Left lung (tissue), 4 donors: ENCODE measurements at regions not wholly inside any gene's neighbourhood (a gene's known extent, or its start where the extent isn't known, plus 50 kb on each side); places are given as distances from the start of the nearest gene placed in this dataset.

Experiments used
- ATAC-seq: fragments of 200-7000 bp; cut with Tn5 transposase; one replicate; pipeline ENCODE4 v1.9.1; 2020; ENCODE audit warnings: moderate library complexity
- DNase-seq, 4 donors: peaks; one replicate each; pipeline ENCODE4 v3.0.0-alpha.2; 2013 to 2020
- H3K27ac ChIP-seq, 2 donors: fragments of 200-600 bp; sonication (generic) in 1 of 2; one replicate each; pipeline versions ENCODE4 v1.5.0 to v1.8.0; 2020 to 2021
- H3K27me3 ChIP-seq, 2 donors: fragments of 200-600 bp; sonication (generic) in 1 of 2; one replicate each; pipeline versions ENCODE4 v1.5.0 to v1.8.0; 2020 to 2021
- H3K36me3 ChIP-seq, 2 donors: fragments of 200-600 bp; sonication (generic) in 1 of 2; one replicate each; pipeline versions ENCODE4 v1.5.0 to v1.8.0; 2020 to 2021
- H3K4me1 ChIP-seq, 2 donors: fragments of 200-600 bp; one replicate each; pipeline ENCODE4 v1.8.0; 2021
- H3K4me3 ChIP-seq, 2 donors: fragments of 200-600 bp; sonication (generic) in 1 of 2; one replicate each; pipeline versions ENCODE4 v1.5.0 to v1.8.0; 2020 to 2021; ENCODE audit warnings: mild to moderate bottlenecking in 1 of 2
- H3K9me3 ChIP-seq, 2 donors: fragments of 200-600 bp; sonication (generic) in 1 of 2; one replicate each; pipeline versions ENCODE4 v1.5.0 to v1.8.0; 2020 to 2021
- intact Hi-C, 2 donors: fragments of 100-400 bp; cut with DNase I; formaldehyde crosslinking; loops; one replicate each; pipeline versions ENCODE4 v1.11.2 to v1.14.2; 2022
- TF ChIP-seq, protein P1 (sequence below), 2 donors: fragments of 200-600 bp; sonication (generic) in 1 of 2; IDR thresholded peaks; one replicate each; pipeline versions ENCODE4 v1.5.0 to v1.8.0; 2021; ENCODE audit warnings: antibody characterized with exemption in 2 of 2
- donor health status: DM: no; HTN: yes; CAD: no.
- donor health status: DM: no; HTN: no; CAD: no.

- Histone ChIP-seq H3K4me3 (no peak overlapping the region), H3K36me3 (no peaks in the 10 kb centered on the region), H3K9me3 (no peaks in the 10 kb centered on the region), H3K27ac (no peak overlapping the region), H3K27me3 (no peaks in the 10 kb centered on the region), H3K4me1 (no peaks in the 10 kb centered on the region)
- intact Hi-C loops, result no loop called here
- no peak for ATAC-seq
- TF ChIP-seq, protein P1, sequence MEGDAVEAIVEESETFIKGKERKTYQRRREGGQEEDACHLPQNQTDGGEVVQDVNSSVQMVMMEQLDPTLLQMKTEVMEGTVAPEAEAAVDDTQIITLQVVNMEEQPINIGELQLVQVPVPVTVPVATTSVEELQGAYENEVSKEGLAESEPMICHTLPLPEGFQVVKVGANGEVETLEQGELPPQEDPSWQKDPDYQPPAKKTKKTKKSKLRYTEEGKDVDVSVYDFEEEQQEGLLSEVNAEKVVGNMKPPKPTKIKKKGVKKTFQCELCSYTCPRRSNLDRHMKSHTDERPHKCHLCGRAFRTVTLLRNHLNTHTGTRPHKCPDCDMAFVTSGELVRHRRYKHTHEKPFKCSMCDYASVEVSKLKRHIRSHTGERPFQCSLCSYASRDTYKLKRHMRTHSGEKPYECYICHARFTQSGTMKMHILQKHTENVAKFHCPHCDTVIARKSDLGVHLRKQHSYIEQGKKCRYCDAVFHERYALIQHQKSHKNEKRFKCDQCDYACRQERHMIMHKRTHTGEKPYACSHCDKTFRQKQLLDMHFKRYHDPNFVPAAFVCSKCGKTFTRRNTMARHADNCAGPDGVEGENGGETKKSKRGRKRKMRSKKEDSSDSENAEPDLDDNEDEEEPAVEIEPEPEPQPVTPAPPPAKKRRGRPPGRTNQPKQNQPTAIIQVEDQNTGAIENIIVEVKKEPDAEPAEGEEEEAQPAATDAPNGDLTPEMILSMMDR (IDR thresholded peaks at IDR 0.05), result no peak
- DNase-seq, result no peak
Measured at GRCh38 chr4:160869899-160870298, 1293.9 kb downstream of the FSTL5 start.

DNA sequence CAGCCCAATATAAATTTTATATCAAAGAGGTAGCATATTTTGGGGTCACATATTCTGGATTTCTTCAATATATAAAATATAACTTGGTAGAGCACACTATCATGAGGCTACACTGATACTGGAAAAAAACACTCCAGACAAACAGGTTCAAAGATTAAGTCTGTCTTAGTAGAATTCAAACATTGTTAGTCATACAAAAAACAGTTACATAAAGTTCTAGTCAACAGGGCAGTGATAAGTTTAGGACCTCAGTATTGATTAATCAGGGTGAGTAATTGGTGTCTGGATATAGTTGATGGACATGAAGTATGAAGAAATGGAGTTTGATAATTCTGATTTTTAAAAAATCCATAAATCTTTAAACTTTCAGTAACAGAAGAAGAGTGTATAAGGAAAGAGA is 1291.3 kb downstream of the FSTL5 start:
- TF ChIP-seq, protein P1 (IDR thresholded peaks at IDR 0.05), result no peak
- intact Hi-C loops, result no loop called here
- Histone ChIP-seq H3K27me3 (no peaks in the 10 kb centered on the region), H3K4me1 (no peaks in the 10 kb centered on the region), H3K36me3 (no peaks in the 10 kb centered on the region), H3K9me3 (no peaks in the 10 kb centered on the region), H3K4me3 (no peak overlapping the region), H3K27ac (no peak overlapping the region)
- DNase-seq, result no peak
- ATAC-seq, result no peak

DNA sequence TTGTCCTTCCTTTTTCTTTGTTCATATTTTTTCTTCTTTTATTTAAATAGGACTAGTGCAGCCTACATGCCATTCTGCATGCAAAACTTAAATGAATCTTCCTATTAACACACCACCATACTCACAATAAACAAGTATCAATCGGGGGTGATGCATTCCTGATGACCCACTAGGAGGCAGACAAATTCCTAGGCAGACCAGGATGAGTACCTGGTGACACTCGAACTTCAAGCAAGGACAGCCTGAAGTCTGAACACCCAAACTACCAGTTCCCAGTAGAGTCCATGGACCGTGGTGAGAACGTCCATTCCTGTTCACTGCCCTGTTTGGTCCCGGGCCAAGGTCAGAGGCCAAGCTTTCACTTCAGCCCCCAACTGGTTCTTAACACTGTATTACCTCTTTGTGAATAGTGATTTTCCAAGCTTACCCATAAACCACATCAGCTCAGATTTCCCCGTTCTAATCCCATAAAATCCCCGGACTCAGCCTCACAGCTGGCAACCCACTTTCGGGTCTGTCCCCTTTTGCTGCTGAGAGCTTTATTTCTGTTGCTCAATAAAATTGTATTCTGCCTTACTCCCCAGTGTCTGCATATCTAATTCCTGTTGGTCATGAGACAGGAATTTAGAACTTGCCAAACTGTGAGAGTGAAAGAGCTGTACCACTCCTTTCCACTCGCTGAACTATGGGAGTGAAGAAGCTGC is 1286.6 kb downstream of the FSTL5 start:
- Histone ChIP-seq H3K9me3 (no peaks in the 10 kb centered on the region), H3K27ac (no peak overlapping the region), H3K36me3 (no peaks in the 10 kb centered on the region), H3K27me3 (no peaks in the 10 kb centered on the region), H3K4me3 (no peak overlapping the region), H3K4me1 (no peaks in the 10 kb centered on the region)
- ATAC-seq, result no peak
- TF ChIP-seq, protein P1 (IDR thresholded peaks at IDR 0.05), result no peak
- no peak for DNase-seq
- intact Hi-C loops, result no loop called here

- H3K27ac ChIP-seq, result no peak overlapping the region
- no peaks in the 10 kb centered on the region for H3K27me3 ChIP-seq
- intact Hi-C loops, result no loop called here
- no peaks in the 10 kb centered on the region for H3K36me3 ChIP-seq
- no peaks in the 10 kb centered on the region for H3K4me1 ChIP-seq
- H3K4me3 ChIP-seq, result no peak overlapping the region
- DNase-seq (no peak), ATAC-seq (no peak)
- H3K9me3 ChIP-seq, result no peaks in the 10 kb centered on the region
- TF ChIP-seq, protein P1 (IDR thresholded peaks at IDR 0.05), result no peak
Measured at GRCh38 chr4:160880180-160880579, 1283.6 kb downstream of the FSTL5 start.

DNA sequence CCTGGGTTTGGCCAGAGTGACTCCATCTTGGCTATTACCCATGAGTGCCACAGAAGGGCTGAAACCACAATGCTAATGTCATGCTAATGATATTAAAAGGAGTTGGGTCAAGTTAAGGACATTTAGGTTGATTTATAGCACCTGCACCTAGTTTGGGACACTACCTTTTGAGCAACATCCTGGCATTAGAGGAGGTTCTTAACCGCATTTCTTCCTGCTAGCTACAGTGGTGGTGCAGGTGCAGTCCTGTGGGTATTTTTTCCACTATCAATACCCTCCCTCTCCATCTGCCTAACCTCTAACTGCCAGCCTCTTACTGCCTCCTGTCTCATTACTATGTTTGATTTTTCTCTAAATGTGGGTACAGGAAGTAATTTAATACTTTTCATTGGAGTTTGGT is 1276.1 kb downstream of the FSTL5 start:
- Histone ChIP-seq H3K4me3 (no peak overlapping the region), H3K27ac (no peak overlapping the region), H3K9me3 (peaks cover 0 to 9% of the 10 kb centered on the region in 2 donors), H3K36me3 (no peaks in the 10 kb centered on the region), H3K4me1 (no peaks in the 10 kb centered on the region), H3K27me3 (no peaks in the 10 kb centered on the region)
- ATAC-seq, result no peak
- TF ChIP-seq, protein P1 (IDR thresholded peaks at IDR 0.05), result no peak
- intact Hi-C loops, result no loop called here
- no peak for DNase-seq
